Activated T-helper 1 cell treated with Interleukin-2 at 50 U/mL for 16 hours (primary cell): ENCODE measurements at regions not wholly inside any gene's neighbourhood (a gene's known extent, or its start where the extent isn't known, plus 50 kb on each side); places are given as distances from the start of the nearest gene placed in this dataset.

Experiments
- DNase-seq: peaks from one replicate; pipeline ENCODE4 v3.0.0-alpha.2; 2020; ENCODE audit warnings: low read depth

GRCh38 chr16:85458968-85459367 lies 154.2 kb upstream of the GSE1 start:
- no peak for DNase-seq

DNA sequence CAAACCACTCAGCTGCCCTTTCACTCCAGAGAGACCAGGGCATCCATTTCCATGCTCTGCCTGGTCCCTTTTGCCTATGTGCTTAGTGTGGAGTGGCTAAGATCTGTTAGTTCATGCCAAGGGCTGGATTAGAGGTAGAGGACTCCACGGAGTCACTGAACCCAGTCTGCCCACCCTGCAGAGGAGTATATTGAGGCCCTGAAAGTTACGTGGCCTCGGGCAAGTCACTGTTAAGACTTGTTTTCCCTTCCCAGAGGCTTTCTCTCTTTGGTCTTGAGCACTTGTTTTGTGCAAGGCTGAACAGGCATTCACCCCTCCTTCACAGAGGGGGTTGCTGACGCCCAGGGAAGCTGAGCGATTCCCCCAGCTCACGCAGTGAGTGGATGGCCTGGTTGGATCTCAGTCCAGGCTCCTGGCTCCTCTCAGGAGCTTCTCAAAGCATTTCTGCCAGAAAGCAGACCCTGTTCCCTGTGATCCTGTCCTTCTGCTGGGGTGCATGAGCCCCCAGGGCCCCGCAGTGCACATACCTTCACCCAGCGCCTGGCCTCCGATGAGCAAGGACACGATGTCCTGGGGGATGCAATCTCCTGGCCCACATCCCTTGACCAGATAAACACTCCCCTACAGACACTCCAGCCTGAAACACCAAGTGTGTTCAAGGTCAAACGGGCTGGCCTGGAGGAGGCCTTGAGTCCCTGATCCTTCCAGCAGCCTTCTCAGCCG lies 153.4 kb upstream of the GSE1 start:
- DNase-seq = no peak

GRCh38 chr16:85460252-85461021 lies 152.7 kb upstream of the GSE1 start:
- DNase-seq = no peak

DNA sequence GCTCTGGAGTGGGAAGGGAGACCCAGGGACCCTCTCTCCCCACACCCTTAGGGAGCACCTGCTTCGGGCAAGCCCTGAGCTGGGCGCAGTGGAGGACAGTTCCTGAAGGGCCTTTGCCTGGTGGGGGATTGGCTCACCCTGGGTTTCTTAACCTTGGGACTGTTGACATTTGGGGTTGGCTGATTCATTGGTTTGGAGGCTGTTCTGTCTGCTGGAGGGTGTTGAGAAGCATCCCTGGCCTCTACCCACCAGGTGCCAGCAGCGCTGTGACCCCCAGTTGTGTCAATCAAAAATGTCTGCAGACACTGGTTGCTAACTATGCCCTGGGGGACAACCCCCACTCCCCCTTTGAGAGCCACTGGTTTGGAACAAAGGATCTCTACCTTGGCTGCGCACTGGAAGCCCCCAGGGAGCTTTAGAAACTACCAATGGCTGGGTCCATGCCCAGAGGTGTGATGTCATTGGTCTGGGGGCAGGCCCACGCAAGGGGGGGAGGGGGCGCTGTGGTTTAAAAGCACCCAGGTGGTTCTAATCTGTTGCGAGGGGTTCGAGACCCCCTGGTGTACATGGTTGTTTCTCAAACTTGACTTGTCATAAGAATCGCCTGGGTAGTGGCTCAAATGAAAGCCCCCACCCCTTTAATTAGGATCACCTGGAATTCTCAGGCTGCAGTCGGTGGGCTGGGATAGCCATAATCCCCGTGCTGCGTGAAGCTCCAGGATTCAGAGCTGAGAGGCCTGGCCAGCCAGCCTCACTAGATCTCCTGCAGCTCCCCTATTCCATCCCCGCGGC lies 151.9 kb upstream of the GSE1 start:
- DNase-seq = no peak

DNA sequence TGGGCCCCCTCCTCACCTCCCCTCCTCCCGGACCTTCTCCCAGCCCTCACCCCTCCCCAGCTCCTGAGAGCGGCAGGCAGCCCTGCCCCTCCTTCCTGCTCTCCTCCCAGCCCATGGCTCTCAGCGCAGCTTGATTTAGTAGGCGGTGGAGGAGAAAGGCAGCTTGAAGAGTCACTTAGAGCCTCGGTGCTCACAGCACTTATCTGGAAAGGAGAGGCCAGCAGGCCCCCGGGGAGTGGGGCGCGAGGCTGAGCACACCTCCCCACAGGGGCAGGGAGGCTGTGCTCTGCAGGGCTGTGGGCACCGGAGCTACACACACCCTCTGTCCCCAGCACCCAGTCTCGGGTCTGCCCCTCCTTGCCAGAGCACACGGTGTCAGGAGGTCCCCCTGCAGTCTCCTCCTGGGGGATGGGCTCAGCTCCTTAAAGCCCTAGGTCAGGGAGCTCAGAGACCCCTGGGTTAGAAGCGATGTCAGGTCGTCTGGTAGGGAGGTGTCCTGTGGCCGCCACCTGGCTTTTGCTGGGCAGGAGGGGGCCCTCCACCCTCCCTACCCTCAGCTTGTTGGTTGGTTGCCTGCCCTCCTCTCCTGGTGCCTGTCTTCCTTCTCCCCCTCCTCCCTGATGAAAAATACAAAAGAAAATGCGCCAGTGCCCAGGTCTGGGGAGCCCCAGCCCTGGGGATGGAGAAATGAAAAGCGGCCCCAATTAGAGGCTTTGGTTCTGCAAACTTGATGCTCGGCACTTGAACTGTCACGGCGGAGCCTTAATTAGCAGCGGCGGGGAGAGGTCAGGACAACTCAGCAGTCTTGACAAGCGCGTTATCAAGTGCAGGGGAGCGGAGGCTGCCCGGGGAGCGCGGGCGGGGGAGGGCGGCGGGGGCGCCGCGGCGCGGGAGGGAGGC lies 151.1 kb upstream of the GSE1 start:
- DNase-seq = no peak

DNA sequence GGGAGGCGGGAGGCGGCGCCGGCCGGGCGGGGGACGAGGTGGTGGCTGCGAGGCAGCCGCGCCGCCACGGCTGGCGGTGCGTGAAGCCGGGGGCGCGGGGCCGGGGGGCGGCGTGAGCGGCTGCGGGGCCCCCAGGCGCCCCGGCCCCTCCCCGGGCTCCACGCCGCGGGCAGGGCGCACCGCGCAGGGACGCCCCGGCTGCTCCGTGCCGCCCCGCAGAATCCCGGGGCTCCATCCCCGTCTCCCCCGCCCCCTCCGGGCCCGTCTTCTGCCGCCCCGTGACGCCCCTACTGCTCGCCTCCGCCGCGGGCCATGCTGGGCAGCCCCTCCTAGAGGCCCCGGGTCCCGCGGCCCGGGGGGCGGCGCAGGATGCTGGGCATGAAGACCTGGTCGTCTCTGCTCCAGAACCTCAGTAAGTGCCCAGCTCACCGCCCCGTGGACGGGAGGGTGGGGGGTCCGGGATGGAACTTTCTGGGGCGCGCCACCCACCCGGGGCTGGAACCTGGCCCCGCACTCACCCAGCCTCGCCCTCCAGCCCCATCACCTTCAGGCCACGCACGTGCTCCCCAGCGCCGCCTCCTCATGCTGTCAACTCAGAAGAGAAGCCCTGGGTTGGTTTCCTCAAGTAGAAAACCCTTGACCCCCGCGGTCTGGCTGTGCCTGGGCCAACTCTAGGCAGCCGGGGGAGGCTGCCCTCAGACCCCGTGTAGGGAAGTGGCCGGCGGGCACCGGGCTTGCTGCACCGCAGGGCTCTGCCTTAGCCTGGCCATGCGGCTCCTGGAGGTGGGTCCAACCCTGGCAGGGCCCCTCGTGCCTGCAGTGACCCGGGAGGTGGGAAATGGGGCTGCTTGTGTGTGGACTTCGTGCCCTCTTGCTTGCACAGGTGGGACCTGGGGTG lies 150.2 kb upstream of the GSE1 start:
- no peak for DNase-seq

DNA sequence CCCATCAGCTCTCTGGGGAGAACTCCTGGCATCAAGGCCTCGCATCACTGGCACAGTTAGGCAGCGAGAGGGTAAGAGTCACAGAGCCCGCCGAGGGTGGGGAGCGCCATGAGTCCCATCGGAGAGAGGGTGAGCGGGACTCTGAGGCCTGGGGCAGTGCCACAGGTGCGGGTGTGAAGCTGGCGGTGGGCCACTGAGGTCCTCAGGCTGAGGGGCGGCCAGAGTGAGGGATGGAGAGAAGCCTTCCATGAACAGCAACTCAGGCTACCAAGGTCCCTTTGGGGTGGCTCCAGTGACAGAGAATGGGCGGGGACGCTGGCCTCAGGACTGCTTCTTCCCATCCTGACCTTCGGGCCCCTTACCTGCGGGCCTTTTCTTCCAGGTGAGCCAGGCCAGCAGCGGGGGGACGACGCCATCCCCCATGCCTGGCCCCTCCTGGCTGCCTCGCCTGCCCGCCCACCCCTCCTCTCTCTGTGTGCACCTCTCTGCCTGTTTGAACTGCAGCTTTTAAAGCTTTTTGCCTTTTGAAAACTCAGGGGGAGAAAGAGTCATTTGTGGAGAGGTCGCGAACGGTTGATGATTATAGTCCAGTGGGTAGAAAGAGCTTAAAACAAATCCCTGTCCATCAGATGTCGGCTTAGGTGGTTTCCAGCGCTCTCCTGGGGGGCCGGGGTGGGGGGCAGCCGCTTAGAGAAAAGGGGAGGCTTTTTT lies 149.3 kb upstream of the GSE1 start:
- no peak for DNase-seq

- no peak for DNase-seq
Measured at GRCh38 chr16:85464383-85465305, 148.5 kb upstream of the GSE1 start.

DNA sequence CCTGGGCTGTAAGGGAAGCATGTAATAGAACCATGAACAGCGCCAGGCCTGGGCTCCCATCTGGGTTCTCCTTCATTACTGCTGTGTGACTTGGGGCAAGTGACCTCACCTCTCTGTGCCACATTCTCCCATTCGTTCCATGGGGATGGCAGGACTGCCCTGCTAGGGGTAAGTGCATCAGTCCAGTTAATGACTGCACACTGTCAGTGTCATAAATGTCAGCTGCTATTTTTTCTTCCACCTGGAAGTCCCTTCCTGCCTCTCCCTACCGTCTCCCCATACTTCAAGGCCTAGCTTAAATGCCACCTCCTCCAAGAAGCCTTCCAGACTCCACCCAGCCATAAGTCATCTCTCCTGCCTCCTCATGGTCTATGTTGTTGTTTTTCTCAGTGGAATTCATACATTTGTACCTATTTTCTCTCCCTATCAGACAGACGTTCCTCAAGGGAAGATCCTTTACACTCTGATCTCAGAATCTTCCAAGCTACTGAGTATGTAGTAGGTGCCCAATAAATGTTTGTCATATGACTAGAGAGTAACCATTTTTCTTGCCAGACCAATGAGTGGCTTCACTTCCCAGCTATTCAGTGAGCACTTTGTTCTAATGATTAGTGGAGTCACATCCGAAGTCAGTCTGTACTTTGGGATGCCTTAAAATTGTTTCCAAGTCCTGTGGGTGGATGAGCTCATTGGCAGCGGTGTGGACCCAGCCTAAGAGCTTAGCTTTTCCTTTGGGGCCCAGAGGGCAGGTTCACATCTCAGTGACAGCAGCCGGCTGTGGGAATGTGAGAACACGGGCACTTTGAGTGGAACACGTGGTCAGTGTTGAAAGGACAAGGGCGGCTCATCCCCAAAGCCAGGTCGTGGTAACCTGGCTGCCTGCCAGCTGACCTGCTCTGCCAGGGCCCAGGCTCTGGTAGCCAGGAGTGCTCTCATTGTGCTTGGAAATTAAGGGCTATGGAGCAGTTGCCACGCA lies 147.5 kb upstream of the GSE1 start:
- no peak for DNase-seq

DNA sequence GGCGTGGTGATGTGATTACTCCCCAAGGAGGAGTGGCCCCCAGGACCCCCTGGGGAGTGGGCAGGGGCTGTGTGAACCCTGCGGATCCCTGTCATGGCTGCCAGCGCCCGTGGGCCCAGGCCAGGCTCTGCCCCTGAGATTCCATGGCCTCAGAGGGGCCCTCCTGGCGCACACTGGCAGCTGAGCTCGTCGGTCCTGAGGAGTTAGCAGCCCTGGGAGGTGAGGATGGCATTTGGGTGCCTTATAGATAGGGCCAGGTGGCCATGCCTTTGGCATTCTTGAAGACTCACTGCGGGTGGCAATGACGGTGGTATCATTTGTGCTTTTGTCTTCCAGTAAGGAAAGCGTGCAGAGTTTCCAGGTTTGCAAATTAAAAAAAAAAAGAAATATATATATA lies 146.8 kb upstream of the GSE1 start:
- DNase-seq = no peak

DNA sequence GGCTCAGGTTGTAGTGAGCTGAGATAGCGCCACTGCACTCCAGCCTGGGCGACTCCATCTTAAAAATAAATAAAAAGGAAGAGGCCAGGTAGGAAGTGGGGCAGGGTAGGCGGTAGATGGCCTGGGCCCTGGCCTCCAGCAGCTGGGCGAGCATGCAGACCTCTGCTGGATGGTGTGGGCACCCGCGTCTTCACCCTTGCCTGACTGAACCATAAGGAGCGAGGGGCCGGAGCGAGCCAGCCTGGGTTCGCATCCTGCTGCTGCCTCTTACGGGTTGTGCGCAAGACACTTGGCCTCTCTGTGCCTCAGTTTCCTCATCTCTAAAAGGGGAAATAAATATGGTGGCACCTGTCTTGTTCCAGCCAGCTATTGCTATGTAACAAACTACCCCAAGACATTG lies 146.1 kb upstream of the GSE1 start:
- DNase-seq = no peak

DNA sequence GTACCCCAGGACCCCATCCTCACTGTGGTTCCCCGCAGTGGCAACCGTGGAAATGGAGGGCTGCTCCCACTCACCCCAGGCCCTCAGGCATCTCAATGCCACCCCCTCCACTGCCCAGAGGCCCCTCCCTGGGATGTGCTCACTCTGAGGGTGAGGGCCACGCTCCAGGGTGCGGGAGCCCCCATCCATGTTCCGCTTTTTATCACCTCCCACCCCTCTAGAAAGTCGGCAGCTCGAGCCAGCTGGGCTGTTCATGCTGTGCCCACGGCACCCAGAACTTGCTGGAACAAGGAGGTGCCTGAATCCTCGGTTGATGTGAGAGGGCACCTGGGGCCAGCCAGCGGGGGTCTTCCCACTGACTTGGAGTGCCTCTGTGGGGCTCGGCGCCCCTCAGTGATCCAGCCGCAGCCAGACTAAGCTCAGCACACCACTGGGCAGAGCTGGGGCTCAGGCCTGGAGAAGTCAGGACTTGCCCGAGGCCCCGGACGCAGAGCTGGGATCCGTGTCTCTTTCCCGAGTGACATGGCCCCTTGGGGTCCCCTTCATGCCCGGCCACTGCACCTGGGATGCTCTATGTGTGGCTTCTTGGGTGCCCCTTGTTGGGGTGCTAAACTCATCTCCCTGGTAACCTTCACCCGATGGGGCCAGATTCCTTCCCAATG lies 143.1 kb upstream of the GSE1 start:
- DNase-seq = no peak

- no peak for DNase-seq
Measured at GRCh38 chr16:85470873-85471272, 142.2 kb upstream of the GSE1 start.

GRCh38 chr16:85471469-85472431 lies 141.4 kb upstream of the GSE1 start:
- DNase-seq = no peak

DNA sequence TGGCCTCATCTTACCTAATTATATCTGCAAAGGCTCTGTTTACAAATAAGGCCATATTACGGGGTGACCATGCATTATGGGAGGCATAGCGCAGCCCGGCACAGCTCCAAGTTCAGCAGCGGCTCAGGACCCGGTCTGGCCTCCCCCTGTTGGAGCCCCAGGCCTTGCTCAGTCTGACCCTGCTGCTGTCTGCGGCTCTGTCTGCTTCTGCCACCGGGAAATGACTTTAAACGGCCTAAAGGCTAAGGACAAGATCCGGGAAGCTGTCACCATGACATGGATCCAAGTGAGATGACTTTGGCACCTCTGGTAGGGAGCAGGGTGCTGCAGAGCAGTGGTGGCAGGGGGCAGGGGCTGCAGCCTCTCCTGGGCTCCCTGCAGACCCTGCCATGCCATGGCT lies 140.6 kb upstream of the GSE1 start:
- no peak for DNase-seq

DNA sequence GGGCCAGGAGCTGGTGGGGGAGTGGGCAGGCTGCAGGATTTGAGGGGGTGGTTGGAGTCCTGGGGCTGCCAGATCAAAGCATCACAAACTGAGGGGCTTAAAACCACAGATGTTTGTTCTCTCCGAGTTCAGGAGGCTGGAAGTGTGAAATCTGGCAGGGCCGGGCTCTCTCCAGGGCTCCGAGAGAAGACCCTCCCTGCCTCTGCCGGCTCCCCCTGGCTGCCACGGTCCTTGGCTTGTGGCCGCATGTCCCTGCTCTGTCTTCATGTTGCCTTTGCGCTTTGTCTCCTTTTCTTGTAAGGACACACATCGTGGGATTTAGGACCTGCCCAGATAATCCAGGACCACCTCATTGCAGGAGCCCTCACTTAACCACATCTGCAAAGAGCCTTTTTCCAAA lies 139.8 kb upstream of the GSE1 start:
- no peak for DNase-seq
